GM12878 (cell line): ENCODE measurements at regions not wholly inside any gene's neighbourhood (a gene's known extent, or its start where the extent isn't known, plus 50 kb on each side); places are given as distances from the start of the nearest gene placed in this dataset.

Experiments used
- ATAC-seq: fragments of 200-7000 bp; cut with Tn5 transposase; 3 replicates; pipeline ENCODE4 v1.9.1; 2020; ENCODE audit warnings: mild to moderate bottlenecking, moderate library complexity
- BruUV-seq: library from RNA; stranded (reverse); fragments of 400-500 nt; replicated peaks from 2 replicates; lab custom pipeline; 2021; lab: Mats Ljungman, UMichigan
- CTCF ChIA-PET: fragments of 300-600 bp; sonication (Branson Sonifier 250); formaldehyde crosslinking; extraction: SDS; loops from one replicate; lab custom pipeline; 2021; ENCODE audit warnings: inconsistent platforms; lab: Yijun Ruan, JAX
- POLR2A ChIA-PET: fragments of 350-600 bp; formaldehyde crosslinking; extraction: SDS; loops from one replicate; lab custom pipeline; 2021; ENCODE audit warnings: inconsistent platforms; lab: Charles Lee
- RAD21 ChIA-PET: fragments of 300-600 bp; sonication (Branson Sonifier 250); formaldehyde crosslinking; loops from one replicate; lab custom pipeline; 2023; ENCODE audit warnings: antibody characterized with exemption; ENCODE audit not compliant: unreplicated experiment; lab: Charles Lee
- SMC1A ChIA-PET: fragments of 300-600 bp; sonication (Branson Sonifier 250); formaldehyde crosslinking; loops from one replicate; lab custom pipeline; 2023; ENCODE audit not compliant: unreplicated experiment, uncharacterized antibody; lab: Charles Lee
- DNase-seq: peaks from one replicate; pipeline ENCODE4 v3.0.0-alpha.2; 2011; ENCODE audit warnings: low read depth, low spot score
- FAIRE-seq: peaks from 3 replicates; lab custom pipeline; 2011; peaks lifted over from hg19 to GRCh38; lab: Jason Lieb, UNC
- H2AFZ ChIP-seq: 2 replicates; pipeline ENCODE4 v1.6.0; 2011; ENCODE audit warnings: low read depth, low read length, control low read depth; ENCODE audit not compliant: control insufficient read depth
- H3K27ac ChIP-seq: 2 replicates; pipeline ENCODE4 v1.5.1; 2011; ENCODE audit warnings: control low read depth; ENCODE audit not compliant: control insufficient read depth, insufficient read depth
- H3K27me3 ChIP-seq, 2 experiments: replicated peaks in 1 of 2; 2 replicates each; pipeline versions ENCODE4 v1.6.0 to v1.6.1; 2011; ENCODE audit warnings: low read length in 1 of 2; ENCODE audit not compliant: control insufficient read depth in 2 of 2, insufficient read depth in 2 of 2
- H3K36me3 ChIP-seq, 2 experiments: 2 replicates each; pipeline ENCODE4 v1.5.1; 2011; ENCODE audit warnings: low read length in 1 of 2; ENCODE audit not compliant: control insufficient read depth in 2 of 2, insufficient read depth in 2 of 2
- H3K4me1 ChIP-seq: 2 replicates; pipeline ENCODE4 v1.6.1; 2011; ENCODE audit warnings: mild to moderate bottlenecking, low read length, moderate library complexity, mixed read lengths; ENCODE audit not compliant: control insufficient read depth, insufficient read depth
- H3K4me2 ChIP-seq: 2 replicates; pipeline ENCODE4 v1.6.0; 2011; ENCODE audit warnings: control low read depth; ENCODE audit not compliant: control insufficient read depth, insufficient read depth
- H3K4me3 ChIP-seq: fragments of 200-600 bp; sonication (generic); 2 replicates; pipeline ENCODE4 v1.5.1; 2016
- H3K79me2 ChIP-seq: 2 replicates; pipeline ENCODE4 v1.6.0; 2011; ENCODE audit warnings: low read length; ENCODE audit not compliant: control insufficient read depth, insufficient read depth
- H3K9ac ChIP-seq: 2 replicates; pipeline ENCODE4 v1.8.0; 2011; ENCODE audit warnings: low read length, control low read depth, mixed read lengths; ENCODE audit not compliant: control insufficient read depth, insufficient read depth
- H3K9me3 ChIP-seq: replicated peaks from 3 replicates; pipeline ENCODE4 v1.5.1; 2011; ENCODE audit warnings: mild to moderate bottlenecking, low read length; ENCODE audit not compliant: control insufficient read depth, insufficient read depth
- H4K20me1 ChIP-seq: 2 replicates; pipeline ENCODE4 v1.6.0; 2011; ENCODE audit not compliant: control insufficient read depth, insufficient read depth
- ASH2L ChIP-seq: fragments of 300-600, 200-600 bp; sonication (generic); IDR thresholded peaks from 2 replicates; pipeline ENCODE4 v1.6.1; 2017; ENCODE audit warnings: low read depth, mild to moderate bottlenecking, borderline replicate concordance
- CHD2 ChIP-seq: IDR thresholded peaks from 2 replicates; pipeline ENCODE4 v1.6.1; 2011; ENCODE audit warnings: low read depth, low read length, improper control_type of control experiment, borderline replicate concordance
- KDM1A ChIP-seq: fragments of 200-600 bp; sonication (generic); IDR thresholded peaks from 2 replicates; pipeline ENCODE4 v1.6.1; 2016; ENCODE audit warnings: borderline replicate concordance
- MYB ChIP-seq: fragments of 150-350 bp; IDR thresholded peaks from 2 replicates; pipeline ENCODE4 v1.6.1; 2014; ENCODE audit warnings: mild to moderate bottlenecking, low read depth, low read length, borderline replicate concordance
- PAX8 ChIP-seq: fragments of 450-650 bp; IDR thresholded peaks from 2 replicates; pipeline ENCODE4 v1.6.1; 2017; ENCODE audit warnings: mild to moderate bottlenecking, moderate library complexity
- POLR2AphosphoS5 ChIP-seq: IDR thresholded peaks from 2 replicates; pipeline ENCODE4 v1.6.1; 2011; ENCODE audit warnings: mild to moderate bottlenecking, low read length, inconsistent platforms
- WGBS: methylation state at CpG from one replicate; pipeline ENCODE4 v1.1.6; 2016; ENCODE audit warnings: low lambda C conversion rate; ENCODE audit not compliant: insufficient replicate concordance, insufficient coverage; ENCODE audit errors: missing lambda C conversion rate; 5-methylcytosine and 5-hydroxymethylcytosine counted together
- in situ Hi-C: fragments of 300-500 bp; cut with MboI; formaldehyde crosslinking; loops from 9 replicates; pipeline ENCODE4 v1.14.3; 2018; ENCODE audit warnings: mixed read lengths
- intact Hi-C: fragments of 100-400 bp; cut with micrococcal nuclease; formaldehyde crosslinking; loops from one replicate; pipeline ENCODE4 v1.14.2; 2022; ENCODE audit not compliant: unreplicated experiment
- TF ChIP-seq, protein P1 (sequence below): fragments of 450-650 bp; IDR thresholded peaks from 2 replicates; pipeline ENCODE4 v1.6.1; 2014; ENCODE audit warnings: mild to moderate bottlenecking
- TF ChIP-seq, protein P2 (sequence below): IDR thresholded peaks from 2 replicates; pipeline ENCODE4 v1.6.1; 2012; ENCODE audit warnings: improper control_type of control experiment, low read depth, low read length; ENCODE audit not compliant: insufficient replicate concordance
- TF ChIP-seq, protein P3 (sequence below): fragments of 450-650 bp; IDR thresholded peaks from 2 replicates; pipeline ENCODE4 v1.6.1; 2017; ENCODE audit warnings: mild to moderate bottlenecking, low read depth, inconsistent platforms; ENCODE audit not compliant: poor library complexity, severe bottlenecking

- Histone ChIP-seq H3K79me2 (no peaks in the 10 kb centered on the region), H3K4me2 (no peak overlapping the region), H3K36me3 (no peaks in the 10 kb centered on the region), H3K27me3 (no peaks in the 10 kb centered on the region; a peak in 1 of 4 replicates), H2AFZ (no peak overlapping the region), H3K9me3 (no peaks in the 10 kb centered on the region), H3K9ac (no peak overlapping the region), H3K4me3 (no peak overlapping the region), H4K20me1 (no peaks in the 10 kb centered on the region), H3K27ac (no peak overlapping the region), H3K4me1 (no peaks in the 10 kb centered on the region)
- ATAC-seq = no peak
- ChIA-PET SMC1A (interaction anchor here (0.6 kb wide), 1 partner anchor 17 kb away, joined by 3 read pairs; no protein-coding TSS in a partner anchor), POLR2A (no interaction called here), CTCF (interaction anchor here (0.6 kb wide), 1 partner anchor 18 kb away, joined by 3 read pairs; no protein-coding TSS in a partner anchor), RAD21 (no interaction called here)
- FAIRE-seq = no peak
- in situ Hi-C loops (no loop called here), intact Hi-C loops (no loop called here)
- no peak for TF ChIP-seq ASH2L
- TF ChIP-seq, protein P1, sequence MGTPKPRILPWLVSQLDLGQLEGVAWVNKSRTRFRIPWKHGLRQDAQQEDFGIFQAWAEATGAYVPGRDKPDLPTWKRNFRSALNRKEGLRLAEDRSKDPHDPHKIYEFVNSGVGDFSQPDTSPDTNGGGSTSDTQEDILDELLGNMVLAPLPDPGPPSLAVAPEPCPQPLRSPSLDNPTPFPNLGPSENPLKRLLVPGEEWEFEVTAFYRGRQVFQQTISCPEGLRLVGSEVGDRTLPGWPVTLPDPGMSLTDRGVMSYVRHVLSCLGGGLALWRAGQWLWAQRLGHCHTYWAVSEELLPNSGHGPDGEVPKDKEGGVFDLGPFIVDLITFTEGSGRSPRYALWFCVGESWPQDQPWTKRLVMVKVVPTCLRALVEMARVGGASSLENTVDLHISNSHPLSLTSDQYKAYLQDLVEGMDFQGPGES = no peak
- no peak for TF ChIP-seq KDM1A
- TF ChIP-seq, protein P2, sequence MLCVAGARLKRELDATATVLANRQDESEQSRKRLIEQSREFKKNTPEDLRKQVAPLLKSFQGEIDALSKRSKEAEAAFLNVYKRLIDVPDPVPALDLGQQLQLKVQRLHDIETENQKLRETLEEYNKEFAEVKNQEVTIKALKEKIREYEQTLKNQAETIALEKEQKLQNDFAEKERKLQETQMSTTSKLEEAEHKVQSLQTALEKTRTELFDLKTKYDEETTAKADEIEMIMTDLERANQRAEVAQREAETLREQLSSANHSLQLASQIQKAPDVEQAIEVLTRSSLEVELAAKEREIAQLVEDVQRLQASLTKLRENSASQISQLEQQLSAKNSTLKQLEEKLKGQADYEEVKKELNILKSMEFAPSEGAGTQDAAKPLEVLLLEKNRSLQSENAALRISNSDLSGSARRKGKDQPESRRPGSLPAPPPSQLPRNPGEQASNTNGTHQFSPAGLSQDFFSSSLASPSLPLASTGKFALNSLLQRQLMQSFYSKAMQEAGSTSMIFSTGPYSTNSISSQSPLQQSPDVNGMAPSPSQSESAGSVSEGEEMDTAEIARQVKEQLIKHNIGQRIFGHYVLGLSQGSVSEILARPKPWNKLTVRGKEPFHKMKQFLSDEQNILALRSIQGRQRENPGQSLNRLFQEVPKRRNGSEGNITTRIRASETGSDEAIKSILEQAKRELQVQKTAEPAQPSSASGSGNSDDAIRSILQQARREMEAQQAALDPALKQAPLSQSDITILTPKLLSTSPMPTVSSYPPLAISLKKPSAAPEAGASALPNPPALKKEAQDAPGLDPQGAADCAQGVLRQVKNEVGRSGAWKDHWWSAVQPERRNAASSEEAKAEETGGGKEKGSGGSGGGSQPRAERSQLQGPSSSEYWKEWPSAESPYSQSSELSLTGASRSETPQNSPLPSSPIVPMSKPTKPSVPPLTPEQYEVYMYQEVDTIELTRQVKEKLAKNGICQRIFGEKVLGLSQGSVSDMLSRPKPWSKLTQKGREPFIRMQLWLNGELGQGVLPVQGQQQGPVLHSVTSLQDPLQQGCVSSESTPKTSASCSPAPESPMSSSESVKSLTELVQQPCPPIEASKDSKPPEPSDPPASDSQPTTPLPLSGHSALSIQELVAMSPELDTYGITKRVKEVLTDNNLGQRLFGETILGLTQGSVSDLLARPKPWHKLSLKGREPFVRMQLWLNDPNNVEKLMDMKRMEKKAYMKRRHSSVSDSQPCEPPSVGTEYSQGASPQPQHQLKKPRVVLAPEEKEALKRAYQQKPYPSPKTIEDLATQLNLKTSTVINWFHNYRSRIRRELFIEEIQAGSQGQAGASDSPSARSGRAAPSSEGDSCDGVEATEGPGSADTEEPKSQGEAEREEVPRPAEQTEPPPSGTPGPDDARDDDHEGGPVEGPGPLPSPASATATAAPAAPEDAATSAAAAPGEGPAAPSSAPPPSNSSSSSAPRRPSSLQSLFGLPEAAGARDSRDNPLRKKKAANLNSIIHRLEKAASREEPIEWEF = no peak
- TF ChIP-seq POLR2AphosphoS5 = no peak
- TF ChIP-seq PAX8 = no peak
- TF ChIP-seq, protein P3, sequence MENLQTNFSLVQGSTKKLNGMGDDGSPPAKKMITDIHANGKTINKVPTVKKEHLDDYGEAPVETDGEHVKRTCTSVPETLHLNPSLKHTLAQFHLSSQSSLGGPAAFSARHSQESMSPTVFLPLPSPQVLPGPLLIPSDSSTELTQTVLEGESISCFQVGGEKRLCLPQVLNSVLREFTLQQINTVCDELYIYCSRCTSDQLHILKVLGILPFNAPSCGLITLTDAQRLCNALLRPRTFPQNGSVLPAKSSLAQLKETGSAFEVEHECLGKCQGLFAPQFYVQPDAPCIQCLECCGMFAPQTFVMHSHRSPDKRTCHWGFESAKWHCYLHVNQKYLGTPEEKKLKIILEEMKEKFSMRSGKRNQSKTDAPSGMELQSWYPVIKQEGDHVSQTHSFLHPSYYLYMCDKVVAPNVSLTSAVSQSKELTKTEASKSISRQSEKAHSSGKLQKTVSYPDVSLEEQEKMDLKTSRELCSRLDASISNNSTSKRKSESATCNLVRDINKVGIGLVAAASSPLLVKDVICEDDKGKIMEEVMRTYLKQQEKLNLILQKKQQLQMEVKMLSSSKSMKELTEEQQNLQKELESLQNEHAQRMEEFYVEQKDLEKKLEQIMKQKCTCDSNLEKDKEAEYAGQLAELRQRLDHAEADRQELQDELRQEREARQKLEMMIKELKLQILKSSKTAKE = no peak
- no peak for TF ChIP-seq MYB
- TF ChIP-seq CHD2 = no peak
- no TSS peak for BruUV-seq
- DNase-seq = no peak
- WGBS = 0% methylated on average over 2 of the region's 2 CpGs
Measured at GRCh38 chr5:153865016-153865415, 173.7 kb downstream of the FAM114A2 start.
